Right lobe of liver (tissue), 6 donors: ENCODE measurements at regions not wholly inside any gene's neighbourhood (a gene's known extent, or its start where the extent isn't known, plus 50 kb on each side); places are given as distances from the start of the nearest gene placed in this dataset.
A peak's percentile ranks its signal among the peaks of the same experiment; 100 is the strongest.

Source experiments
- ATAC-seq, 4 donors: fragments of 200-7000 bp; cut with Tn5 transposase; one replicate each; pipeline ENCODE4 v1.9.1; 2020; ENCODE audit warnings: mild to moderate bottlenecking in 4 of 4, moderate library complexity in 4 of 4
- DNase-seq, 3 donors: peaks; one replicate each; pipeline ENCODE4 v3.0.0-alpha.2; 2020
- H3K27ac ChIP-seq, 3 donors: fragments of 200-600 bp; one replicate each; pipeline ENCODE4 v1.8.0; 2022
- H3K27me3 ChIP-seq, 2 donors: fragments of 200-600 bp; one replicate each; pipeline ENCODE4 v1.8.0; 2022
- H3K36me3 ChIP-seq, 4 donors: fragments of 200-600 bp; sonication (generic) in 1 of 4; one replicate each; pipeline versions ENCODE4 v1.5.1 to v1.8.0; 2017 to 2022; ENCODE audit warnings: control low read depth in 1 of 4
- H3K4me1 ChIP-seq, 4 donors: fragments of 200-600 bp; sonication (generic) in 1 of 4; one replicate each; pipeline versions ENCODE4 v1.5.1 to v1.8.0; 2017 to 2022; ENCODE audit warnings: control low read depth in 1 of 4
- H3K4me3 ChIP-seq, 3 donors: fragments of 200-600 bp; one replicate each; pipeline ENCODE4 v1.8.0; 2022
- H3K9me3 ChIP-seq, 4 donors: fragments of 200-600 bp; sonication (generic) in 1 of 4; one replicate each; pipeline versions ENCODE4 v1.5.1 to v1.8.0; 2017 to 2022; ENCODE audit warnings: control low read depth in 1 of 4
- CTCF ChIP-seq, 4 donors: fragments of 200-600 bp in 3 of 4; fragments of 450-650 bp in 1 of 4; IDR thresholded peaks; one replicate each; pipeline versions ENCODE4 v1.5.1 to v1.8.0; 2016 to 2022; ENCODE audit warnings: antibody characterized with exemption in 4 of 4, mild to moderate bottlenecking in 2 of 4
- POLR2A ChIP-seq: fragments of 450-650 bp; IDR thresholded peaks from one replicate; pipeline ENCODE4 v1.6.1; 2017; ENCODE audit warnings: antibody characterized with exemption, mild to moderate bottlenecking
- WGBS: methylation state at CpG from one replicate; pipeline ENCODE4 v1.1.6; 2018; ENCODE audit warnings: low coverage, low lambda C conversion rate; ENCODE audit not compliant: insufficient coverage; ENCODE audit errors: missing lambda C conversion rate; 5-methylcytosine and 5-hydroxymethylcytosine counted together
- intact Hi-C, 2 donors: fragments of 100-400 bp; cut with DNase I; formaldehyde crosslinking; loops; one replicate each; pipeline versions ENCODE4 v1.11.2 to v1.14.1; 2022
- donor health status: DM: no; HTN: yes; CAD: no.
- donor health status: DM: no; HTN: no; CAD: no.
- donor health status: DM: no; HTN: no; CAD: no.
- donor health status: DM: no; HTN: yes; CAD: no.
- donor health status: DM: no; HTN: yes; CAD: no.

- Histone ChIP-seq H3K4me1 (no peaks in the 10 kb centered on the region), H3K9me3 (no peaks in the 10 kb centered on the region), H3K4me3 (no peak overlapping the region), H3K27ac (no peak overlapping the region), H3K36me3 (no peaks in the 10 kb centered on the region), H3K27me3 (peaks cover 0 to 3% of the 10 kb centered on the region in 2 donors)
- TF ChIP-seq CTCF (IDR thresholded peaks at IDR 0.05) = no peak
- TF ChIP-seq POLR2A = no peak
- ATAC-seq (no peak), DNase-seq (no peak)
- intact Hi-C loops = no loop called here
- WGBS = 36% methylated on average over 1 of the region's 1 CpG
These were observed 113.5 kb downstream of the CBLN1 start for GRCh38 chr16:49168126-49168525.

GRCh38 chr16:49165025-49165424, 116.6 kb downstream of the CBLN1 start:
- no peaks in the 10 kb centered on the region for H3K4me1 ChIP-seq
- H3K27ac ChIP-seq = no peak overlapping the region
- WGBS = 78% methylated on average over 1 of the region's 1 CpG
- no peak overlapping the region for H3K4me3 ChIP-seq
- H3K9me3 ChIP-seq = no peaks in the 10 kb centered on the region
- no peak for DNase-seq
- no peaks in the 10 kb centered on the region for H3K36me3 ChIP-seq
- no peak for TF ChIP-seq POLR2A
- no peak for TF ChIP-seq CTCF (IDR thresholded peaks at IDR 0.05)
- peaks cover 0 to 3% of the 10 kb centered on the region in 2 donors for H3K27me3 ChIP-seq
- intact Hi-C loops = no loop called here
- ATAC-seq = no peak

- intact Hi-C loops = no loop called here
- H3K9me3 ChIP-seq = no peaks in the 10 kb centered on the region
These were observed 120.4 kb downstream of the CBLN1 start for GRCh38 chr16:49161191-49161590.

GRCh38 chr16:49158029-49158642, 123.5 kb downstream of the CBLN1 start:
- Histone ChIP-seq H3K9me3 (no peaks in the 10 kb centered on the region), H3K27me3 (no peaks in the 10 kb centered on the region), H3K4me1 (no peaks in the 10 kb centered on the region), H3K4me3 (no peak overlapping the region), H3K36me3 (no peaks in the 10 kb centered on the region), H3K27ac (no peak overlapping the region)
- TF ChIP-seq CTCF (IDR thresholded peaks at IDR 0.05) (no peak), POLR2A (no peak)
- 32% methylated on average over 2 of the region's 2 CpGs for WGBS
- ATAC-seq = peak in 2 of 4 donors; percentile 51 to 52
- DNase-seq = no peak
- intact Hi-C loops = no loop called here

More at GRCh38 chr16:49161191-49161590, 120.4 kb downstream of the CBLN1 start:
- ATAC-seq (no peak), DNase-seq (no peak)
- Histone ChIP-seq H3K4me1 (no peaks in the 10 kb centered on the region), H3K27me3 (peaks cover 0 to 3% of the 10 kb centered on the region in 2 donors), H3K4me3 (no peak overlapping the region), H3K27ac (no peak overlapping the region), H3K36me3 (no peaks in the 10 kb centered on the region)
- WGBS = 53% methylated on average over 2 of the region's 2 CpGs
- TF ChIP-seq CTCF (IDR thresholded peaks at IDR 0.05) (no peak), POLR2A (no peak)

- 55% methylated on average over 2 of the region's 2 CpGs for WGBS
These were observed 131.3 kb downstream of the CBLN1 start for GRCh38 chr16:49150341-49150740.

More at GRCh38 chr16:49150341-49150740, 131.3 kb downstream of the CBLN1 start:
- no peak for ATAC-seq
- no peaks in the 10 kb centered on the region for H3K36me3 ChIP-seq
- no peak overlapping the region for H3K27ac ChIP-seq
- intact Hi-C loops = no loop called here
- H3K4me3 ChIP-seq = no peak overlapping the region
- no peak for TF ChIP-seq POLR2A
- no peak for TF ChIP-seq CTCF (IDR thresholded peaks at IDR 0.05)
- H3K4me1 ChIP-seq = no peaks in the 10 kb centered on the region
- no peaks in the 10 kb centered on the region for H3K27me3 ChIP-seq
- DNase-seq = no peak
- no peaks in the 10 kb centered on the region for H3K9me3 ChIP-seq
